NB4 (cell line): ENCODE measurements at regions not wholly inside any gene's neighbourhood (a gene's known extent, or its start where the extent isn't known, plus 50 kb on each side); places are given as distances from the start of the nearest gene placed in this dataset.
"Not testable (repeated sequence)": the region's sequence is repeated elsewhere in the genome, so short reads cannot be mapped to it uniquely, and the experiment has no call there.

ENCODE experiments used
- DNase-seq: peaks from one replicate; pipeline ENCODE4 v3.0.0; 2010; ENCODE audit warnings: low read depth
- H3K4me3 ChIP-seq: one replicate; pipeline ENCODE4 v1.5.1; 2011; ENCODE audit warnings: mild to moderate bottlenecking, low read depth, low read length, moderate library complexity
- CTCF ChIP-seq: IDR thresholded peaks from one replicate; pipeline ENCODE4 v1.5.1; 2012; ENCODE audit warnings: low read depth, low read length
- MAX ChIP-seq: IDR thresholded peaks from 2 replicates; pipeline ENCODE4 v1.6.1; 2011; ENCODE audit warnings: low read depth, low read length
- MYC ChIP-seq: IDR thresholded peaks from 2 replicates; pipeline ENCODE4 v1.6.1; 2011; ENCODE audit warnings: low read depth, low read length
- POLR2A ChIP-seq: IDR thresholded peaks from 2 replicates; pipeline ENCODE4 v1.6.1; 2011; ENCODE audit warnings: mild to moderate bottlenecking; ENCODE audit not compliant: insufficient read length; ENCODE audit errors: extremely low read depth

GRCh38 chr1:188719735-188720134, 1757.9 kb downstream of the BRINP3 start:
- DNase-seq: peak; percentile 29
- TF ChIP-seq CTCF (no peak), MYC (no peak), MAX (no peak), POLR2A (no peak)
- no peak overlapping the region for H3K4me3 ChIP-seq

- DNase-seq: no peak
- TF ChIP-seq MAX (no peak), POLR2A (no peak), MYC (no peak), CTCF (no peak)
- no peak overlapping the region for H3K4me3 ChIP-seq
Measured at GRCh38 chr1:188723332-188724020, 1754.2 kb downstream of the BRINP3 start.

- no peak for DNase-seq
- H3K4me3 ChIP-seq: no peak overlapping the region
- TF ChIP-seq MYC (no peak), MAX (no peak), CTCF (no peak), POLR2A (no peak)
Measured at GRCh38 chr1:188729039-188729438, 1748.6 kb downstream of the BRINP3 start.

- no peak for DNase-seq
- TF ChIP-seq MAX (no peak), POLR2A (no peak), MYC (no peak), CTCF (no peak)
- no peak overlapping the region for H3K4me3 ChIP-seq
Measured at GRCh38 chr1:188735567-188735966, 1742.1 kb downstream of the BRINP3 start.

GRCh38 chr1:188749275-188749674, 1728.4 kb downstream of the BRINP3 start:
- not testable (repeated sequence) for DNase-seq, H3K4me3 ChIP-seq

GRCh38 chr1:188752027-188752426, 1725.6 kb downstream of the BRINP3 start:
- not testable (repeated sequence) for DNase-seq, H3K4me3 ChIP-seq

- H3K4me3 ChIP-seq, DNase-seq: not testable (repeated sequence)
Measured at GRCh38 chr1:188757747-188758146, 1719.9 kb downstream of the BRINP3 start.

GRCh38 chr1:188761226-188761625, 1716.4 kb downstream of the BRINP3 start:
- no peak for DNase-seq
- H3K4me3 ChIP-seq: no peak overlapping the region
- no peak for TF ChIP-seq CTCF
- no peak for TF ChIP-seq MYC
- no peak for TF ChIP-seq POLR2A
- no peak for TF ChIP-seq MAX
